ENCODE measurements at regions not wholly inside any gene's neighbourhood (a gene's known extent, or its start where the extent isn't known, plus 50 kb on each side); places are given as distances from the start of the nearest gene placed in this dataset.
"Not testable (repeated sequence)": the region's sequence is repeated elsewhere in the genome, so short reads cannot be mapped to it uniquely, and the experiment has no call there.

- TF ChIP-seq AR (CRISPR knock-in tag; IDR thresholded peaks at IDR 0.05) (no peak), ZBTB21 (CRISPR knock-in tag; IDR thresholded peaks at IDR 0.05; ENCODE audit: borderline replicate concordance) (no peak), SMAD4 (CRISPR knock-in tag; IDR thresholded peaks at IDR 0.05) (no peak), RELA (CRISPR knock-in tag; IDR thresholded peaks at IDR 0.05; ENCODE audit: borderline replicate concordance) (no peak), TEAD1 (CRISPR knock-in tag; IDR thresholded peaks at IDR 0.05) (no peak)
Measured at GRCh38 chr18:6537475-6537874, 122.8 kb upstream of the L3MBTL4 start (continued).

GRCh38 chr18:6541131-6541679 lies 126.5 kb upstream of the L3MBTL4 start:
- H3K27me3 Mint-ChIP-seq (ENCODE audit: low read depth); POLR2A ChIA-PET; H3K9me3 Mint-ChIP-seq; H3K4me3 Mint-ChIP-seq; H3K36me3 Mint-ChIP-seq: not testable (repeated sequence)
- Mint-ChIP-seq H3K4me1 (peaks cover 24% of the 10 kb centered on the region), H3K27ac (peak overlapping the region; percentile 84)
- CTCF ChIA-PET = interaction anchor here (1.6 kb wide), 1 partner anchor 19 kb away, joined by 4 read pairs; no protein-coding TSS in a partner anchor
- peak; percentile 34 for DNase-seq (ENCODE audit: low spot score)
- ATAC-seq = peak; percentile 86

- no peak for DNase-seq (ENCODE audit: low spot score)
- ChIA-PET CTCF (interaction anchor here (0.9 to 3.5 kb wide), 6 partner anchors 20 to 378 kb away, joined by 3 to 77 read pairs (median 4); no protein-coding TSS in a partner anchor), POLR2A (no interaction called here)
- Mint-ChIP-seq H3K4me1 (peaks cover 25% of the 10 kb centered on the region), H3K27ac (no peak overlapping the region), H3K27me3 (ENCODE audit: low read depth) (no peaks in the 10 kb centered on the region), H3K4me3 (no peak overlapping the region), H3K36me3 (peaks cover 7% of the 10 kb centered on the region; the same call in 1 of the 2 replicates), H3K9me3 (peaks cover 9% of the 10 kb centered on the region)
- no peak for ATAC-seq
- TF ChIP-seq HMGA2 (CRISPR knock-in tag; IDR thresholded peaks at IDR 0.05) (no peak), PRRX2 (CRISPR knock-in tag; IDR thresholded peaks at IDR 0.05) (no peak), ZNF532 (CRISPR knock-in tag; IDR thresholded peaks at IDR 0.05; ENCODE audit: borderline replicate concordance) (no peak), KAT7 (CRISPR knock-in tag; IDR thresholded peaks at IDR 0.05; ENCODE audit: borderline replicate concordance) (no peak), MYBL2 (CRISPR knock-in tag; IDR thresholded peaks at IDR 0.05) (no peak), ZNF423 (CRISPR knock-in tag; IDR thresholded peaks at IDR 0.05) (no peak), ARID4B (CRISPR knock-in tag; IDR thresholded peaks at IDR 0.05; ENCODE audit: borderline replicate concordance) (no peak), IRF2 (CRISPR knock-in tag; IDR thresholded peaks at IDR 0.05; ENCODE audit: borderline replicate concordance, low read depth) (no peak), ZNF416 (CRISPR knock-in tag; IDR thresholded peaks at IDR 0.05) (no peak), ZMAT4 (CRISPR knock-in tag; IDR thresholded peaks at IDR 0.05) (no peak), GABPB1 (CRISPR knock-in tag; IDR thresholded peaks at IDR 0.05) (no peak), MLX (CRISPR knock-in tag; IDR thresholded peaks at IDR 0.05) (no peak), CDX4 (CRISPR knock-in tag; IDR thresholded peaks at IDR 0.05; ENCODE audit: borderline replicate concordance) (no peak)
Measured at GRCh38 chr18:6542296-6542695, 127.6 kb upstream of the L3MBTL4 start.
